ENCODE measurements at regions not wholly inside any gene's neighbourhood (a gene's known extent, or its start where the extent isn't known, plus 50 kb on each side); places are given as distances from the start of the nearest gene placed in this dataset.

- ATAC-seq (no peak), DNase-seq (no peak)
- intact Hi-C loops (cut with DNase I, micrococcal nuclease): no loop called here
These were observed 576.7 kb downstream of the LRRC70 start for GRCh38 chr5:63155310-63155631.

- ATAC-seq (no peak), DNase-seq (no peak)
- intact Hi-C loops (cut with DNase I, micrococcal nuclease): no loop called here
These were observed 576.1 kb downstream of the LRRC70 start for GRCh38 chr5:63154476-63155309.

GRCh38 chr5:63152871-63153270 is 574.3 kb downstream of the LRRC70 start:
- DNase-seq (no peak), ATAC-seq (no peak)
- intact Hi-C loops (cut with DNase I, micrococcal nuclease): no loop called here

GRCh38 chr5:63145167-63145566 is 566.5 kb downstream of the LRRC70 start:
- ATAC-seq (no peak), DNase-seq (no peak)
- intact Hi-C loops (cut with DNase I, micrococcal nuclease): no loop called here

GRCh38 chr5:63141591-63141990 is 563.0 kb downstream of the LRRC70 start:
- ATAC-seq (no peak), DNase-seq (no peak)
- intact Hi-C loops (cut with DNase I, micrococcal nuclease): no loop called here

- ATAC-seq: no peak
- intact Hi-C loops (cut with DNase I, micrococcal nuclease): no loop called here
- no peak for DNase-seq
These were observed 556.7 kb downstream of the LRRC70 start for GRCh38 chr5:63135291-63135690.

GRCh38 chr5:63131626-63132285 is 553.1 kb downstream of the LRRC70 start:
- ATAC-seq (no peak), DNase-seq (no peak)
- intact Hi-C loops (cut with DNase I, micrococcal nuclease): no loop called here

GRCh38 chr5:63128761-63129160 is 550.1 kb downstream of the LRRC70 start:
- ATAC-seq (no peak), DNase-seq (no peak)
- intact Hi-C loops (cut with DNase I, micrococcal nuclease): no loop called here

- intact Hi-C loops (cut with DNase I, micrococcal nuclease): no loop called here
- DNase-seq (no peak), ATAC-seq (no peak)
These were observed 549.4 kb downstream of the LRRC70 start for GRCh38 chr5:63128018-63128417.

GRCh38 chr5:63127054-63127453 is 548.4 kb downstream of the LRRC70 start:
- DNase-seq (no peak), ATAC-seq (no peak)
- intact Hi-C loops (cut with DNase I, micrococcal nuclease): no loop called here

- no peak for ATAC-seq
- intact Hi-C loops (cut with DNase I, micrococcal nuclease): no loop called here
- no peak for DNase-seq
These were observed 547.2 kb downstream of the LRRC70 start for GRCh38 chr5:63125862-63126261.

GRCh38 chr5:63125392-63125791 is 546.8 kb downstream of the LRRC70 start:
- DNase-seq (no peak), ATAC-seq (no peak)
- intact Hi-C loops (cut with DNase I, micrococcal nuclease): no loop called here

GRCh38 chr5:63124266-63124665 is 545.6 kb downstream of the LRRC70 start:
- intact Hi-C loops (cut with DNase I, micrococcal nuclease): no loop called here
- ATAC-seq (no peak), DNase-seq (no peak)

- DNase-seq (no peak), ATAC-seq (no peak)
- intact Hi-C loops (cut with DNase I, micrococcal nuclease): no loop called here
These were observed 542.9 kb downstream of the LRRC70 start for GRCh38 chr5:63121471-63121870.

- ATAC-seq (no peak), DNase-seq (no peak)
- intact Hi-C loops (cut with DNase I, micrococcal nuclease): no loop called here
These were observed 539.6 kb downstream of the LRRC70 start for GRCh38 chr5:63118221-63118620.

GRCh38 chr5:63111891-63112290 is 533.3 kb downstream of the LRRC70 start:
- intact Hi-C loops (cut with DNase I, micrococcal nuclease): no loop called here
- DNase-seq: no peak
- no peak for ATAC-seq

GRCh38 chr5:63101870-63102269 is 523.3 kb downstream of the LRRC70 start:
- no peak for DNase-seq
- intact Hi-C loops (cut with DNase I, micrococcal nuclease): no loop called here
- no peak for ATAC-seq

GRCh38 chr5:63097286-63097685 is 518.7 kb downstream of the LRRC70 start:
- no peak for ATAC-seq
- no peak for DNase-seq
- intact Hi-C loops (cut with DNase I, micrococcal nuclease): no loop called here

- no peak for ATAC-seq
These were observed 516.1 kb downstream of the LRRC70 start for GRCh38 chr5:63094730-63095129.

GRCh38 chr5:63089147-63089546 is 510.5 kb downstream of the LRRC70 start:
- intact Hi-C loops (cut with DNase I, micrococcal nuclease): no loop called here

More at GRCh38 chr5:63094730-63095129, 516.1 kb downstream of the LRRC70 start:
- no peak for DNase-seq
- intact Hi-C loops (cut with DNase I, micrococcal nuclease): no loop called here

GRCh38 chr5:63085561-63085960 is 506.9 kb downstream of the LRRC70 start:
- no peak for ATAC-seq
- intact Hi-C loops (cut with DNase I, micrococcal nuclease): no loop called here
- DNase-seq: no peak

More at GRCh38 chr5:63089147-63089546, 510.5 kb downstream of the LRRC70 start:
- ATAC-seq (no peak), DNase-seq (no peak)

Measured in left colon (tissue), 2 donors.